ENCODE measurements at regions not wholly inside any gene's neighbourhood (a gene's known extent, or its start where the extent isn't known, plus 50 kb on each side); places are given as distances from the start of the nearest gene placed in this dataset.
"Not testable (repeated sequence)": the region's sequence is repeated elsewhere in the genome, so short reads cannot be mapped to it uniquely, and the experiment has no call there.

DNA sequence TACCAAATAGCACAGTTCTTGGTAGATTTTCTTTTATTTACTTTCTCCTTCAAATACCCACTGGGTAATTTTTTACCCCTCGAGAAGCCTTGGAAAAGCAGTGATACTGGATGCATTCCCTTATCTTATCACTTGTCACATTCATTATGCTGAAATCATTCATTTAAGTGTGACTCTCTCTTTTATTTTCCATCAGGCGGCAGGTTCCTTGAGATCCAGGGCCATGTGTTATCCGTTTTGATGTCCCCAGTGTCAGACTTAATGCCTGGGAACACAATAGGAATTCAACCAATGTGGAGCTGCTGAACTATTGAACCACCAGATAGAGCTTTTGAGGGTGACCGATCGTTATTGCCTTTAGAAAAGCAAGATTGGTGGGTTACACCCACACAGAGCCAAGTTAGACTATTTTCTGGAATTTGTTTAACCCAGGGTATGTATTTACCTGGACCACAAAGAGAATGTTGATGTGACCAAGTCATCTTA lies 51.5 kb upstream of the ATP5PO start:
- DNase-seq (ENCODE audit: insufficient read length) (no peak), FAIRE-seq (no peak)
- no peak for TF ChIP-seq TAF1 (IDR thresholded peaks at IDR 0.05; ENCODE audit: borderline replicate concordance, low read depth, low read length)
- no peak for TF ChIP-seq POLR2AphosphoS5 (IDR thresholded peaks at IDR 0.05; ENCODE audit: low read depth, low read length)
- no peak for TF ChIP-seq POLR2A (IDR thresholded peaks at IDR 0.05; ENCODE audit: low read depth, low read length)

- FAIRE-seq (no peak), DNase-seq (ENCODE audit: insufficient read length) (no peak)
- TF ChIP-seq POLR2A (IDR thresholded peaks at IDR 0.05; ENCODE audit: low read depth, low read length) (no peak), POLR2AphosphoS5 (IDR thresholded peaks at IDR 0.05; ENCODE audit: low read depth, low read length) (no peak), TAF1 (IDR thresholded peaks at IDR 0.05; ENCODE audit: borderline replicate concordance, low read depth, low read length) (no peak)
Observed at GRCh38 chr21:33966324-33966949, 50.8 kb upstream of the ATP5PO start.

DNA sequence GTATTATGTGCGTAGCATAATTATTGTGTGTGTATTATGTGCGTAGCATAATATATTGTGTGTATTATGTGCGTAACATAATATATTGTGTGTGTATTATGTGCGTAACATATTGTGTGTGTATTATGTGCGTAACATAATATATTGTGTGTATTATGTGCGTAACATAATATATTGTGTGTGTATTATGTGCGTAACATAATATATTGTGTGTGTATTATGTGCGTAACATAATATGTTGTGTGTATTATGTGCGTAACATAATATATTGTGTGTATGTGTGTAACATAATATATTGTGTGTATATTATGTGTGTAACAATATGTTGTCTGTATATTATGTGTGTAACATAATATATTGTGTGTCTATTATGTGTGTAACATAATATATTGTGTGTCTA lies 50.1 kb upstream of the ATP5PO start:
- FAIRE-seq; DNase-seq (ENCODE audit: insufficient read length): not testable (repeated sequence)
